ENCODE measurements at regions not wholly inside any gene's neighbourhood (a gene's known extent, or its start where the extent isn't known, plus 50 kb on each side); places are given as distances from the start of the nearest gene placed in this dataset.

- intact Hi-C loops (cut with micrococcal nuclease) = no loop called here
These were observed 960.9 kb upstream of the FAT3 start for GRCh38 chr11:91263496-91264365.

GRCh38 chr11:91261513-91261912 is 963.1 kb upstream of the FAT3 start:
- H3K4me3 ChIP-seq (ENCODE audit: low read length in 2 of 2) = no peak overlapping the region
- H3K27me3 Mint-ChIP-seq = no peaks in the 10 kb centered on the region
- intact Hi-C loops (cut with micrococcal nuclease) = no loop called here
- no peaks in the 10 kb centered on the region for H3K27me3 ChIP-seq (ENCODE audit: insufficient read depth, low read length)
- H3K27ac ChIP-seq (ENCODE audit: low read depth, low read length) = no peak overlapping the region
- no peaks in the 10 kb centered on the region for H3K4me1 Mint-ChIP-seq
- no peaks in the 10 kb centered on the region for H3K36me3 ChIP-seq (ENCODE audit: insufficient read depth, low read length)
- ChIA-PET POLR2A (ENCODE audit: partially characterized antibody) (no interaction called here), CTCF (ENCODE audit: partially characterized antibody) (no interaction called here)
- H3K4me1 ChIP-seq (ENCODE audit: insufficient read depth, low read length) = no peaks in the 10 kb centered on the region
- no peak overlapping the region for H3K4me3 Mint-ChIP-seq
- no peaks in the 10 kb centered on the region for H3K9me3 ChIP-seq (ENCODE audit: control insufficient read depth in 1 of 2, low read length in 2 of 2)
- peaks cover 0 to 2% (median 0%) of the 10 kb centered on the region in 8 donors for H3K9me3 Mint-ChIP-seq
- no peaks in the 10 kb centered on the region for H3K36me3 Mint-ChIP-seq
- DNase-seq = no peak
- no peak overlapping the region for H3K27ac Mint-ChIP-seq

More at GRCh38 chr11:91263496-91264365, 960.9 kb upstream of the FAT3 start:
- no peaks in the 10 kb centered on the region for H3K4me1 ChIP-seq (ENCODE audit: insufficient read depth, low read length)
- H3K27ac ChIP-seq (ENCODE audit: low read depth, low read length) = no peak overlapping the region
- no peak for DNase-seq
- Mint-ChIP-seq H3K27ac (no peak overlapping the region), H3K4me3 (no peak overlapping the region), H3K4me1 (no peaks in the 10 kb centered on the region), H3K9me3 (peaks cover 0 to 5% (median under 1%) of the 10 kb centered on the region in 8 donors), H3K27me3 (no peaks in the 10 kb centered on the region), H3K36me3 (no peaks in the 10 kb centered on the region)
- H3K4me3 ChIP-seq (ENCODE audit: low read length in 2 of 2) = no peak overlapping the region
- H3K36me3 ChIP-seq (ENCODE audit: insufficient read depth, low read length) = no peaks in the 10 kb centered on the region
- H3K9me3 ChIP-seq (ENCODE audit: control insufficient read depth in 1 of 2, low read length in 2 of 2) = no peaks in the 10 kb centered on the region
- CTCF ChIA-PET (ENCODE audit: partially characterized antibody) = no interaction called here
- POLR2A ChIA-PET (ENCODE audit: partially characterized antibody) = no interaction called here
- H3K27me3 ChIP-seq (ENCODE audit: insufficient read depth, low read length) = no peaks in the 10 kb centered on the region

DNA sequence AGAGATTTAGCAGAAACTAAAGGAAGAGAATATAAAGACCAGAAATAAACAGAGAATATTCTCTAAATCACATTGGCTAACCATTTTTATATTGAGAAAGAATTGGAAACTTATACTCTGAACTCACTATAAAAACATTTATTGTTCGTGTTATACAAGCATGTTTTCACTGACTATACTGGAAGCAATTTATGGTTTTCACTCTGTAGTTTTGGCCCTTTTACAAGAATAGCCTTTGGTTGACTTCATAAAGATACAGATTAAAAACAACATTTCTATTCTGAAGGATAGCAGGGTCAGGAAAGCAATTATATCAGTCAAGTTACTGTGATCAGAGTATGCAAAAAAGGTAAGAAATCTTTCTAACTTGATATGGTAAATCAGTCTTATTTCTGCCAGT is 965.7 kb upstream of the FAT3 start:
- Mint-ChIP-seq H3K27ac (no peak overlapping the region), H3K4me3 (no peak overlapping the region), H3K27me3 (no peaks in the 10 kb centered on the region), H3K9me3 (peaks cover 0 to 6% (median 2%) of the 10 kb centered on the region in 8 donors), H3K4me1 (no peaks in the 10 kb centered on the region), H3K36me3 (no peaks in the 10 kb centered on the region)
- no peak for DNase-seq
- H3K27me3 ChIP-seq (ENCODE audit: insufficient read depth, low read length) = no peaks in the 10 kb centered on the region
- ChIA-PET POLR2A (ENCODE audit: partially characterized antibody) (no interaction called here), CTCF (ENCODE audit: partially characterized antibody) (no interaction called here)
- no peaks in the 10 kb centered on the region for H3K9me3 ChIP-seq (ENCODE audit: control insufficient read depth in 1 of 2, low read length in 2 of 2)
- intact Hi-C loops (cut with micrococcal nuclease) = no loop called here
- H3K4me3 ChIP-seq (ENCODE audit: low read length in 2 of 2) = no peak overlapping the region
- no peaks in the 10 kb centered on the region for H3K4me1 ChIP-seq (ENCODE audit: insufficient read depth, low read length)
- H3K27ac ChIP-seq (ENCODE audit: low read depth, low read length) = no peak overlapping the region
- H3K36me3 ChIP-seq (ENCODE audit: insufficient read depth, low read length) = no peaks in the 10 kb centered on the region

GRCh38 chr11:91257667-91258066 is 967.0 kb upstream of the FAT3 start:
- no peak for DNase-seq
- ChIA-PET CTCF (ENCODE audit: partially characterized antibody) (no interaction called here), POLR2A (ENCODE audit: partially characterized antibody) (no interaction called here)
- H3K36me3 Mint-ChIP-seq = no peaks in the 10 kb centered on the region
- no peaks in the 10 kb centered on the region for H3K27me3 ChIP-seq (ENCODE audit: insufficient read depth, low read length)
- H3K36me3 ChIP-seq (ENCODE audit: insufficient read depth, low read length) = no peaks in the 10 kb centered on the region
- H3K27me3 Mint-ChIP-seq = no peaks in the 10 kb centered on the region
- H3K27ac ChIP-seq (ENCODE audit: low read depth, low read length) = no peak overlapping the region
- H3K27ac Mint-ChIP-seq = no peak overlapping the region
- H3K4me1 ChIP-seq (ENCODE audit: insufficient read depth, low read length) = no peaks in the 10 kb centered on the region
- no peak overlapping the region for H3K4me3 Mint-ChIP-seq
- H3K9me3 ChIP-seq (ENCODE audit: control insufficient read depth in 1 of 2, low read length in 2 of 2) = no peaks in the 10 kb centered on the region
- no peaks in the 10 kb centered on the region for H3K4me1 Mint-ChIP-seq
- H3K4me3 ChIP-seq (ENCODE audit: low read length in 2 of 2) = no peak overlapping the region
- peaks cover 0 to 7% (median 5%) of the 10 kb centered on the region in 8 donors for H3K9me3 Mint-ChIP-seq
- intact Hi-C loops (cut with micrococcal nuclease) = no loop called here

- Mint-ChIP-seq H3K27me3 (no peaks in the 10 kb centered on the region), H3K4me1 (no peaks in the 10 kb centered on the region), H3K27ac (no peak overlapping the region), H3K9me3 (peaks cover 0 to 4% (median 0%) of the 10 kb centered on the region in 8 donors), H3K4me3 (no peak overlapping the region), H3K36me3 (no peaks in the 10 kb centered on the region)
- no peak overlapping the region for H3K27ac ChIP-seq (ENCODE audit: low read depth, low read length)
- no peaks in the 10 kb centered on the region for H3K36me3 ChIP-seq (ENCODE audit: insufficient read depth, low read length)
- H3K27me3 ChIP-seq (ENCODE audit: insufficient read depth, low read length) = no peaks in the 10 kb centered on the region
- DNase-seq = no peak
- intact Hi-C loops (cut with micrococcal nuclease) = no loop called here
- no peaks in the 10 kb centered on the region for H3K9me3 ChIP-seq (ENCODE audit: control insufficient read depth in 1 of 2, low read length in 2 of 2)
- ChIA-PET CTCF (ENCODE audit: partially characterized antibody) (interaction anchor here (1.2 kb wide), 1 partner anchor 998 kb away, joined by 4 read pairs; no protein-coding TSS in a partner anchor), POLR2A (ENCODE audit: partially characterized antibody) (no interaction called here)
- no peak overlapping the region for H3K4me3 ChIP-seq (ENCODE audit: low read length in 2 of 2)
- no peaks in the 10 kb centered on the region for H3K4me1 ChIP-seq (ENCODE audit: insufficient read depth, low read length)
These were observed 976.3 kb upstream of the FAT3 start for GRCh38 chr11:91248199-91248807.

DNA sequence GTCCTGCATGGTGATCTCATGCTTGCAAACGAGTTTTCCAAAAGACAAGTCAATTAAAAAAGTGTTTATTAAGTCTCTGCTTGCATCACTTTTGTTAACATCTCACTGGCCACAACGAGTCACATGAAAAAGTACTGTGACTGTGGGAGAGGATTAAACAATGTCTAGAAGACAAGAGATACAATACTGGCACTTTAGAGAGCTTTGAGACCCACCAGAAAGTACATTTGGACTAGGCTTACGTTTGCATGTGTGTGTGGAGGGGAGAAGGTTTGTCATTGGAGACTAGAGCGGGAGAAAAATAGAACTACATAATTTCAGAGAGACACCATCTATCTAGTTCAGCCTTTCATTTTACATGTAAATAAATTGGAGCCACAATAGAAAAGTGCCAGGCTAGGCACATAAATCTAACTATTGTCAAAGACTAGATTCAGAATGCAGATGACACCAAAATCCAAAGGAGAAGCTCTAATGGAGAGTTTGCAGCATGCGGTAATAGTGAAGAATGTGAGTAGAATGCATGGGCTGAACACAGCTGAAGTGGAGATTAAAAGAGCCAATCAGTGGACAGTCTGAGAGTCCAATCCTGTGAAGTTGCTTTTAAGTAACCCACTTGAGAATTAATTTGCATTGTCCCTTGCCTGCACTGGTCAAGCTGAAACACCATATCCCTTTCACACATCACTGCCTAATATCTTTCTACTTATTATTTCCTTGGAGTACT is 977.4 kb upstream of the FAT3 start:
- Mint-ChIP-seq H3K27me3 (no peaks in the 10 kb centered on the region), H3K27ac (no peak overlapping the region), H3K4me1 (no peaks in the 10 kb centered on the region), H3K36me3 (no peaks in the 10 kb centered on the region), H3K9me3 (peaks cover 0 to 4% (median 0%) of the 10 kb centered on the region in 8 donors), H3K4me3 (no peak overlapping the region)
- H3K27ac ChIP-seq (ENCODE audit: low read depth, low read length) = no peak overlapping the region
- H3K9me3 ChIP-seq (ENCODE audit: control insufficient read depth in 1 of 2, low read length in 2 of 2) = no peaks in the 10 kb centered on the region
- H3K4me3 ChIP-seq (ENCODE audit: low read length in 2 of 2) = no peak overlapping the region
- ChIA-PET CTCF (ENCODE audit: partially characterized antibody) (no interaction called here), POLR2A (ENCODE audit: partially characterized antibody) (no interaction called here)
- no peak for DNase-seq
- no peaks in the 10 kb centered on the region for H3K27me3 ChIP-seq (ENCODE audit: insufficient read depth, low read length)
- intact Hi-C loops (cut with micrococcal nuclease) = no loop called here
- no peaks in the 10 kb centered on the region for H3K36me3 ChIP-seq (ENCODE audit: insufficient read depth, low read length)
- H3K4me1 ChIP-seq (ENCODE audit: insufficient read depth, low read length) = no peaks in the 10 kb centered on the region

DNA sequence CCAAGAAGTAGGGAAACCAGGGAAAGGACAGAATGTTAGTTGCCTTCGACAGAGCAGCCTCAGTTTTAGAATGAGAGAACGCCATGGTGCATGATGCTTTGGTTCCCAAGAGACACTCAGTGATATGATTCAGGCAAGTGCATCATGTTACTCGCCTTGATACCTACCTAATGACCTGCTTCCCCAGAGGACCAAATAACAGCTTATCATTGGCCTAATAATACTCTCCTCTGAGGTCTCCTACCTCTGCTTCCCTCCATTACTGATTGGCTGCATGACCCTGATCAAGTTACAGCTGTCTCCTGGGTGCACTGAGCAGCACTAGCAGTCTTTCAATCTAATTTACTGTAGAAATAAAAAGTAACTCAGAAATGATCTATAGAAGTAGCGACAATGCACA is 979.7 kb upstream of the FAT3 start:
- H3K9me3 Mint-ChIP-seq = peaks cover 0 to 4% (median 0%) of the 10 kb centered on the region in 8 donors
- H3K27ac ChIP-seq (ENCODE audit: low read depth, low read length) = no peak overlapping the region
- intact Hi-C loops (cut with micrococcal nuclease) = no loop called here
- no peaks in the 10 kb centered on the region for H3K9me3 ChIP-seq (ENCODE audit: control insufficient read depth in 1 of 2, low read length in 2 of 2)
- H3K27me3 ChIP-seq (ENCODE audit: insufficient read depth, low read length) = no peaks in the 10 kb centered on the region
- ChIA-PET CTCF (ENCODE audit: partially characterized antibody) (no interaction called here), POLR2A (ENCODE audit: partially characterized antibody) (no interaction called here)
- no peaks in the 10 kb centered on the region for H3K36me3 ChIP-seq (ENCODE audit: insufficient read depth, low read length)
- peak overlapping the region in 1 of 7 donors; percentile 22 for H3K27ac Mint-ChIP-seq
- no peak overlapping the region for H3K4me3 Mint-ChIP-seq
- H3K4me1 Mint-ChIP-seq = no peaks in the 10 kb centered on the region
- no peaks in the 10 kb centered on the region for H3K36me3 Mint-ChIP-seq
- no peaks in the 10 kb centered on the region for H3K4me1 ChIP-seq (ENCODE audit: insufficient read depth, low read length)
- no peaks in the 10 kb centered on the region for H3K27me3 Mint-ChIP-seq
- no peak overlapping the region for H3K4me3 ChIP-seq (ENCODE audit: low read length in 2 of 2)
- DNase-seq = no peak
